GM12874 (cell line): ENCODE measurements at regions not wholly inside any gene's neighbourhood (a gene's known extent, or its start where the extent isn't known, plus 50 kb on each side); places are given as distances from the start of the nearest gene placed in this dataset.

Experiments
- TF ChIP-seq, protein P1 (sequence below): IDR thresholded peaks from 2 replicates; pipeline ENCODE4 v1.5.1; 2011; ENCODE audit warnings: low read depth, mild to moderate bottlenecking, control low read depth, low read length, moderate library complexity; ENCODE audit not compliant: insufficient read depth

DNA sequence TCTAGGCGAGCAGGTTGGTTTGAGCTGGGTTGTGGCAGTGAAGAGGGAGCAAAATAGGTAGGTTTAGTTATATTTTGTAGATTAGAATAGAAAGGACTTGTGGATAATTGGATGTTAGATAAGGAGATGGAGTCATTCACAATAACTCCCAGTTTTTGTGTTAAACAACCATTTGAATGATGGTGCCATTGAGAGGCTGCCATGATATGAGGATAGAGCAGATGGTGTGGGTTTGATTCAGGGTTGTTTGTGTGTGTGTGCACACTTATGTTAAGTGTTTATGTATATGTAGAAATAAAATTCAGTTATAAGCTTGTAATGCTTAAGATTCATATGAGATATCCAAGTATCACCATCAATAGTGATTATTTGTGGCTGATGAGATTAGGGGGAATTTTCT, 166.6 kb downstream of the NXPE2 start:
- TF ChIP-seq, protein P1, sequence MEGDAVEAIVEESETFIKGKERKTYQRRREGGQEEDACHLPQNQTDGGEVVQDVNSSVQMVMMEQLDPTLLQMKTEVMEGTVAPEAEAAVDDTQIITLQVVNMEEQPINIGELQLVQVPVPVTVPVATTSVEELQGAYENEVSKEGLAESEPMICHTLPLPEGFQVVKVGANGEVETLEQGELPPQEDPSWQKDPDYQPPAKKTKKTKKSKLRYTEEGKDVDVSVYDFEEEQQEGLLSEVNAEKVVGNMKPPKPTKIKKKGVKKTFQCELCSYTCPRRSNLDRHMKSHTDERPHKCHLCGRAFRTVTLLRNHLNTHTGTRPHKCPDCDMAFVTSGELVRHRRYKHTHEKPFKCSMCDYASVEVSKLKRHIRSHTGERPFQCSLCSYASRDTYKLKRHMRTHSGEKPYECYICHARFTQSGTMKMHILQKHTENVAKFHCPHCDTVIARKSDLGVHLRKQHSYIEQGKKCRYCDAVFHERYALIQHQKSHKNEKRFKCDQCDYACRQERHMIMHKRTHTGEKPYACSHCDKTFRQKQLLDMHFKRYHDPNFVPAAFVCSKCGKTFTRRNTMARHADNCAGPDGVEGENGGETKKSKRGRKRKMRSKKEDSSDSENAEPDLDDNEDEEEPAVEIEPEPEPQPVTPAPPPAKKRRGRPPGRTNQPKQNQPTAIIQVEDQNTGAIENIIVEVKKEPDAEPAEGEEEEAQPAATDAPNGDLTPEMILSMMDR = no peak

DNA sequence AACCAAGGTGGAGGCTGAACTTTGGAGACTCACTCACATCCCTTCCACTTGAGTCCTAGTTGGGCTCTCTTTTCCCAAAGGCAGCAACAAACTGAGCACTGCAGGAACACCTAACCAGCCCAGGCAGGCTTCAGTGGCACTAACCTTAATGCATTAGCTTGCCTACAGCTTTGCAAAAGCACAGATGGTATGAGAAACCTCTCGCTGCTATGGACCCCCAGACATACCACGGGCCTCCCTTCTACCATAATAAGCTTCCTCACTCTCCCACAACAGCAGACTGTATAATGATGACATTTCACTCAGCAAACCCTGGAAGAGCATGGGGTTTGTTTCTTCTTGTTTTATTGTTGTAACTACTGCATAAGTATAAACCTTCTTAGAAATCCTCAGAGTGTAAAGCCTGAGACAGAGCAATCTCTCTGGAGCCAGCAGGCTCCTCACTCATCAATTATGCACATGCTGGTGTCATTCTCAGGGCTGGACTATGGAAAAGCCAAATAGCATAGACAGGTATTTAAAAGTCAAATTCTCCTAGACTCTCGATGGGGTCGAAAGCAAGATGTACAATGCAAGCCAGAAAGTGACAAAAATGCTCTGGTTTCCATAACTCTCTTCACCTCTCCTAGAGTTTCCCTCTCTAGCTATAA, 167.6 kb downstream of the NXPE2 start:
- TF ChIP-seq, protein P1 = no peak

DNA sequence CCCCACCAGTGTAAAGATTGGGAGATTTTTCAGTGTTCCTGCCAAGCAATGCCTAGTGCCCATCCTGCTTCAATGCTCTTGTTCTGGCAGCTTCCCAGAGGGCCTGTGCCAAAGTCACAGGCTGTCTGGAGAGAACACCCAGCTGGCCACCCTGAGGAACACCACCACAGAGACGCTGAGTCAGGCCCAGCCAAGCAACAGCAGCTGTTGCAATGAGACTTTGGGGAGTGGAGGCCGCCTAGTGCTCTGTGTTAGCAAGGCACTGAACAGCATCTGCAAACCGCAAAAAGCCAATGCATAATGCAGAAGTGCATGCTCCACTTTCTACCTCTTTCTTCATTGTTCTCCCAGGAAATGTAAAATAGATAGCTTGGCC, 168.1 kb downstream of the NXPE2 start:
- TF ChIP-seq, protein P1 = no peak

DNA sequence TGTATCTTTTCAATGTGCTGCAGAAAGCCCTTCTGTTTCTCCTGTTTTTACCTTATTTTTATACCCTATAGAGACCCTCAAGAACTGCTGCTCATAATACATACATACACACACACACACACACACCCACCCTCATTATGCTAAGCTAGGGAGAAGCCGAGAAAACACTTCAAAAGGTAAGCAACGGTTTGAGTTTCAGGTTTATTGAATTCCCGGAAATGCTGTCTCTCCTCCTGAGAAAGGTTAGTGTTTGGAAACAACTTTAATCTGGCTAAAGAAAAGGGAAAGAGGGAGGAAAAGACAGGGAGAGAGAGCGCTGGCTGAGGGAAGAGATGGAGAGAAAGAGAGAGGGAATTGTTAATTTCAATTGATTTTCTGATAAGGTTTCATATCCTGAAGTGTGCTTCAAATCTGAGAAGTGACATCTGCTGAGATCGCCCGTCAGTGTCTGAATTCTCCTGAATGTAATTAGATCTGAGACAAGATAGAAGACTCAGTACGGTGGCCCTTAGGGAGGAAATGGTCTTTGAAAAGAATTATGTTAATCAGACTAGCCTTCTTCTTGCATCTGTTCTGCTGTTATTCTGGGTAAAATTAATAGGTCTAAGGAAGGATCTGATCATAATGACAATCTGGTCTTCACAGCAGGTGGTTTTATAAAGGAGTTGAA, 169.1 kb downstream of the NXPE2 start:
- TF ChIP-seq, protein P1 = no peak

DNA sequence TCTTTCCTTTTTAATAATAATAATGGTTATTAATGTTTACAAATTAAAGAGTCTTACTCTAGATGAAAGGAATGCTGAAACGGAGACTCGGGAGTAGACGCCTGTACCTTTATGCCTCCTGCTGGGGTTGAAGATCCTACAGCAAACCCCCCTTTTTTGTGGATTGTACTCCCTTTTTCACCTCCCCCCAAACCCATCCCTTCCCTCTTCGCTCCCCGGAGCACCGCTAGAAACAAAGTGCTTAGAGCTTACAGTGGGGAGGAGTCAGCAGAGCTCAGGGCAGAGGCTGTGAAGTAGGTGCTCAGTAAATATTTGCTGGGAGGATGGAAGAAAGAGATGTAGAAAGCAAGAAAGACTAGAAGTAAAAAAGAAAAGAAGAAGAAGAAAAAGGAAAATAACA, 169.7 kb downstream of the NXPE2 start:
- TF ChIP-seq, protein P1 = no peak

DNA sequence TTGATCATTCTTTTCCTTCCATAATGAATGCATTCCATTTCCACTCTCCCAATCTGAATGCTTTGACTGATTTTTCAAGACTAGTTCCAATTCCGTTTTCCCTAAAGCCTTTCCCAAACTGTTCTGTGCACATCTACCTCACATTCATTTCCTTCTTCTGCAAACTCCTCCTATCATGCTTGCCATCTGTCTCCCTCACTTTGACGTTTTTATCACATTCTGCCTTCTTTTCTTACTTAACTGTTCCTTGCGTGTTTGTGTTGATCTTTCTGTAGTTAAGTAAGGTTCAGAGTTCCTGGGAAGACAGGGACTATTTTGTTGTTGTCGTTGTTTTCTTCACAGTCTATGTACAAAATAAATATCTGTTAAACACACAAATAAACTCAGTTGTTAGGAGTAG, 179.0 kb downstream of the NXPE2 start:
- TF ChIP-seq, protein P1 = no peak

DNA sequence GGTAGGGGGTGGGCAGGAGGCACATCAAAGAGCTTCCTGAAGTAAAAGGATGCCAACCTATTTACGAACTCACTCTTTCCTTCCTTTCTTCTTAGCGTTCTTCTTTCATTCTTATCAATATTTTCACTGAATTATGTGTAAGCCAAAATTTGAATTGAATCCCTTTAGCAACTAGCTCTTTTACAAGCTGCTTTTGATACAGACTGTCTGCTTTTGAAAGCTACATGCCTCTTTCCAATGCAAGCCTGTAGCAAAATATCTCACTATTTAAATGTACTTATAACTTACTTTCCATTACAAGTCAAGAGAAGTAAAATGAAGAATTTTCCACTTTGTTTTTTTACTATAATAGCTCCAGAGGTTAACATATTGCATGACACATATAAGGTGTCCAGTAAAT, 186.6 kb downstream of the NXPE2 start:
- TF ChIP-seq, protein P1 = no peak
